Neural progenitor cell (in vitro differentiated cells): ENCODE measurements at regions not wholly inside any gene's neighbourhood (a gene's known extent, or its start where the extent isn't known, plus 50 kb on each side); places are given as distances from the start of the nearest gene placed in this dataset.

Experiments used
- CTCF ChIP-seq: fragments of 200-600 bp; sonication (generic); IDR thresholded peaks from 2 replicates; pipeline ENCODE4 v1.5.1; 2017; ENCODE audit warnings: antibody characterized with exemption, mild to moderate bottlenecking
- EZH2 ChIP-seq: fragments of 200-600 bp; sonication (generic); IDR thresholded peaks from 2 replicates; pipeline ENCODE4 v1.6.1; 2017; ENCODE audit warnings: antibody characterized with exemption, mild to moderate bottlenecking, moderate library complexity
- EZH2phosphoT487 ChIP-seq: fragments of 200-600 bp; sonication (generic); IDR thresholded peaks from 2 replicates; pipeline ENCODE4 v1.6.1; 2017; ENCODE audit warnings: antibody characterized with exemption

GRCh38 chr1:91201176-91201575 lies 179.3 kb upstream of the ZNF644 start:
- TF ChIP-seq EZH2phosphoT487 (no peak), CTCF (no peak), EZH2 (no peak)
